Hematopoietic multipotent progenitor cell treated with erythropoietin and hydrocortisone succinate and interleukin-3 and kit ligand, for 15 days (in vitro differentiated cells): ENCODE measurements at regions not wholly inside any gene's neighbourhood (a gene's known extent, or its start where the extent isn't known, plus 50 kb on each side); places are given as distances from the start of the nearest gene placed in this dataset.
"Not testable (repeated sequence)": the region's sequence is repeated elsewhere in the genome, so short reads cannot be mapped to it uniquely, and the experiment has no call there.

Source experiments
- DNase-seq: peaks from one replicate; pipeline ENCODE4 v3.0.0-alpha.2; 2015; ENCODE audit warnings: low spot score

DNA sequence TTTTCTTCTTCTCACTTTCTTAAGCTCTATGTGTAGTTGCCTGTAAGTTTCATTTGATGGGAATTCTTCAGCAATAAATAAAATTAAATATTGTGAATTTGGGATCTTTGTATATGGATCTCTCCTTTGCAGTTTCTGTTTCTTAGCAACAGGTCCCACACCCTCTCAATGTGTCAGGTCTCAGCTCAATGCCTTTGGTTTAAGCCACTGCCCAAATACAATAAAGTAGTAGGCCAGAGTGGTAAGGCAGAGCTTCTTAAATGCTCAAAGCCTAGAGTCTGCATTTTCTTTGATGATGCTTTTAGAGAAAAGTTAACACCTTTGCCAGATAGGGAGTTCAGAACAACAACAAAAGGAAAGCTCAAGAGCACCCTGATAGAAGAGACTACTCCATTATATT lies 343.7 kb downstream of the NSUN3 start:
- no peak for DNase-seq

DNA sequence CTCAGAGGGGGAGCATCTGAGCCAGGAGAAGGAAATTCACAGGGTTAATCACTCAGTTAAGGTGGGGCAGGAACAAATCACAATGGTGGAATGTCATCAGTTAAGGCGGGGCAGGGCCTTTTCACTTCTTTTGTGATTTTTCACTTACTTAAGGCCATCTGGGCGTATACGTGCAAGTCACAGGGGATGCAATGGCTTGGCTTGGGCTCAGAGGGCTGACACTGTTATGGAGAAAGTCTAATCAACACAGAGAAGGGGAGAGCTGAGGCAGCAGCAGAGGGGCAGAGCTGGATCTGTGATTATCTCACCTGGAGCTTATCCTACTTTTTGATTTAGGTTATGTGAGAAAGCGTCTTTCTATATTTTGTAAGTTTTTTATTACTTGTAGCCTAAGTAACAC lies 350.1 kb downstream of the NSUN3 start:
- DNase-seq = not testable (repeated sequence)

DNA sequence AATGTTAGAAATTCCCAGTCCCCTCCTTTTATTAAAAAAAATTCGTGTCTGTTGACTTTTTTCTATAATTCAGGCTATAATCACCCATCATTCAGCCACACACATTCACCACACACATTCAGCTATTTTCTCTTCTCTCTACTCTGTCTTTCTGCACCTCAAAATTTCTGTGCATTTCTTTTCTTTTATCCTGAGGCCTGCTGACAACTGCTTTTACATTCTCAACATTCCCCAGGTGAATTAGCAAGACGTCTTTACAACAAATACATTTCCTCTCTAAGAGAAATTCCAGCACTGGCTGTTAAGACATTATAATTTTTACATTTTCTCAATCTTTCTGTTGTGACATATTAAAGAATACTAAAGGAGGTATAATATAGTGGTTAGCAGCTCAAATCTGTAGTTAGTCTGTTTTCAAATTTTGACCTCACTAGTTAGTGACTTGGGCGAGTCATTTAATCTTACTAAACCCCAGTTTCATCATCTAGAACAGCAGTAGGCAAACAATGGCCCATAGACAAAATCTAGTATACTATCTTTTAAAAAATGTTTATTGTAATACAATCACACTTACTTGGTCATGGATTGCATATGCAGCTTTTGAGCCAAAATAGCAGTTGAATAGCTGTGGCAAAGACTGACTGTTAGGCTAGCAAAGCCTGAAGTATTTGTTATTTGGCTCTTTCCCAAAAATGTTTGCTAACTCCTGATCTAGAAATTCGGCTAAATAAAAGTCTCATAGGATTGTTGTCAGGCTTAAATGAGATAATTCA lies 350.7 kb downstream of the NSUN3 start:
- DNase-seq = no peak

DNA sequence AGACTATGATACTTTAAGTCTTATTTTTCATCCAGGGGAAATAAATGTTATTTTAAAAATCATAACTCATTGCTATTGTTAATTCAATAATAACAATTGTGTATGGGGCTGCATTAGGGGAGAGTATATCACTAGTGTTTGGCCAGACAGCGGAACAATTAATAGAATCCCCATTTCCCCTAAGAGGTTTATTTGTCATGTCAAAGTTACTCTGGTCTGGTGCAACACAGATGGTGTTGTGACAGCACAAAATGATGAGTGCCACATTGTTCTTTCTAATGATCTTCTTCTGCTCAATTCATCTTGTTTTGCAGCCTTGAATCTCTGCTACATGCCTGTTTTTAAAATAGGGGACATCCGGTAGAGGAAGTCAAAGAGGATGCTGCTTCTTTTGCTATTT lies 351.6 kb downstream of the NSUN3 start:
- DNase-seq = no peak

DNA sequence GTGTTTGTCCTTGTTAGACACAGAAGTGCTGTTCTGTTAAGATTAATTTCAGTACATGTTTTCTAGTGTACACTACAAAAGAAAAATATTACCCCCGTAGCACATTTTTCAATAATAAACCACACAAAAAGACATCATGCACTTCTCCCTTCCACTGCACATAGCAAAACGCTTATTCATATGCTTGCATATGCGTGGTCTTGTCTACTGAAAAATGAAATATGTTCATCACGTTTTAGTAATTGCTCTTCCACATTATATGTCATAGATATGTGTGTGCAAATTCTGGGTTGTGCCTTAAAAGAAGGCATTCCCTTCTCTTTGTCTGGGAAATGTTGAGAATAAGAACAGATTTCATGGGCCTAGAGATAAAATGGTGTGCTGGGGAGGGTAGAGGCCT lies 353.9 kb downstream of the NSUN3 start:
- DNase-seq = no peak

DNA sequence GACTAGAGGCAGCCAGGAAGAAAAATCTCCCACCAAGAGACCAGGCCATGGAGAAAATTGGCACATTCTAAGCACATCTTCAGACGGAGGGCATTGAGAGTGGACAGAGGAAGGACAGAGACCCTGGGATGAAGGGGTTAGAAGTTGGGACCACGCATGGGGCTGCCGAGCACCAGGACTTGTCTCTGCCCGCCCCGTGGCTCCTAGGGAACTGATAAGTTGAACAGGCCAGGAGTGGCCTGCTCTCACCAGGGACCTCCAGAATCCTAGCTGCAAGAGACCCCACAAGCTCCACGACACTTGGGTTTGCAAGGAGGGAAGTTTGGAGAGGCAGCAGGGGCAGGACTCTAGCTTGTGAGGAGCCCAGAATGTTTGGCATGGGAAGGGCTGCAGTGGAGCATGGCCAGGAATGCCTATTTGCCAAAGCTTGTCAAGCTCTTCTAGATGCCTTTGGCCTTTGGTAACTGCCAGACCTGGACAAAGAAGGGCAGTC lies 355.1 kb downstream of the NSUN3 start:
- no peak for DNase-seq

DNA sequence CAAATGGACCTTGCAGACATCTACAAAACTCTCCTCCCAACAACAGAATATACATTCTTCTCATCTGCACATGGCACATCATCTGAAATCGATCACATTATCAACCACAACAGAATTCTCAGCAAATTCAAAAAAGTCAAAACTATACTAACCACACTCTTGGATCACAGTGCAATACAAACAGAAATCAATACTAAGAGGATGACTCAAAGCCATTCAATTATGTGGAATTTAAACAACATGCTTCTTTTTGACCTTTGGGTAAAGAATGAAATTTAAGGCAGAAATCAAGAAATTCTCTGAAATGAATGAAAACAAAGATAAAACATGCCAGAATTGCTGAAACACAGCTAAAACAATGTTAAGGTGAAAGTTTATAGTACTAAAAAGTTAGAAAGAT lies 358.1 kb downstream of the NSUN3 start:
- DNase-seq = no peak

DNA sequence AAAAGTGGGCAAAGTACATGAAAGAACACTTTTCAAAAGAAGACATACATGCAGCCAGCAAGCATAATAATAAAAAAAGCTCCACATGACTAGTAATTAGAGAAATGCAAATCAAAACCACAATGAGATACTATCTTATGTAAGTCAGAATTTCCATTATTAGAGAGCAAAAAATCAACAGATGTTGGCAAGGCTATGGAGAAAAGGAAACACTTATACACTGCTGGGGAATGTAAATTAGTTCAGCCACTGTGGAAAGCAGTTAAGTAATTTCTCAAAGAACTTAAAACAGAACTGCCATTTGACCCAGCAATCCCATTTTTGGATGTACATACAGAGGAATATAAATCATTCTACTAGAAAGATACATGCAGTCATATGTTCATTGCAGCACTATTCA lies 360.7 kb downstream of the NSUN3 start:
- DNase-seq = no peak

DNA sequence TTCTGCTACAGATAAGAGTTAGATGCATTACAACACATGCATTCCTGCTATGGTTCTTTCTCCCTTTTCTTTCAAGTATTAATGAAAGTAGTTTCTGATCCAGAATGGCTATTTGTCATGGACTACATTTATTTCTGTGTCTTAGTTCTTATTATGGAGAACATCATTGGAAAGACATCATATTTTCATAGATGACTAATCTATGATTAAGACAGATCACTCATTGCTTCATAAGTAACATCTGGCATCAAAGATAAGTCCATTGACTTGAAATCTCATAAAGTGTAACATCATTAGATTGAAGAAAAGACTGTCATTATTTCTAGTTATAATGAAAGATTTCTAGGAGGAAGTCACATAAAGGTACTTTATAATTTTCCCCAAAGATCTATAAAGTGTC lies 366.7 kb downstream of the NSUN3 start:
- no peak for DNase-seq

DNA sequence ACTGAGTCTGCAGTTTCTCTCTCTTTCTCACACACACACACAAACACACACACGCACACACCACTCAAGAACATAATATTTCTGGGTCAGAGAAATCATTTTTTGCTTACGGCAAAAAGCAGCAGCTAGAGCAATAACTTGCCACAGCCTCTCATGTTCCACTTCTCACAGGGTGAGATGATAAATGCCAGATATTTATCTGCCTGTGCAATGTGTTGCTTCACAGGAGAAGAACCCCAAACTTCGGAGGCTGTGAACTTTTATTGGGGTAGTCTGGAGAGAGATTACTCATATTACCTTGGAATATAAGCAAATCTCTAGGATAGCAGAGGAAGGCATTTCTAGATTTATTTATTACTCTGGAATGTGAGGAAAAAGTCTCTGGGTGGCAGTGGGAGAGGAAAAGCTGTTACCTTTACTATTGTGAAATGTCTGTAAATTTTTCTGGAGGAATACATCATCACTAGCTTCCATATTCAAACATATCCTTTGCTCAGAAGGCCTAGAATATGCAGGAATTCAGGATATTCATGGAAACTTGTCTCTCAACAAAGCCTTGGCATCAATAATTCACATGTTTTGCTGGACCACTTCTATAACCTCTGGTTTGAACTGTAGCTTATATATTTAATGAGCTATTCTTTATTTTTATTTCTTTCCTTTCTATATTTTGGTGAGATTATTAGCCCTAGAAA lies 369.2 kb downstream of the NSUN3 start:
- DNase-seq = no peak

DNA sequence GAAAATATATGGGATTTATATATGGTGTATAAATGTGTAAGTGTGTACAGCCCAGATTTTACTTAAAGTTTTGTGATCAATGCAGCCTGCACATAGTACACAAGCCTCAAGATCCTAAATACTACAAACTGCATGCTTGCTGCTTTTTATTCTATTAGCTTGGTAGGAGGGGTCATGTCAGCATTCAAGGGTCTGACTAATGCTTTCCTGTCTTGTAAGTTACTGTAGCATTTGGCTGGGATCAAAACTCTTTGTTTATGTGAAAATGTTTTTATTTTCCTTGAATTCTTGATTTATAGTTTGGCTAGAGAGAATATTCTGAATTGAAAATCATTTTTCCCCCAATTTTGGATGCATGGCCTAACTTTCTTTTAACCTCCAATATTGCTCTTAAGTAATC lies 370.9 kb downstream of the NSUN3 start:
- DNase-seq = no peak

DNA sequence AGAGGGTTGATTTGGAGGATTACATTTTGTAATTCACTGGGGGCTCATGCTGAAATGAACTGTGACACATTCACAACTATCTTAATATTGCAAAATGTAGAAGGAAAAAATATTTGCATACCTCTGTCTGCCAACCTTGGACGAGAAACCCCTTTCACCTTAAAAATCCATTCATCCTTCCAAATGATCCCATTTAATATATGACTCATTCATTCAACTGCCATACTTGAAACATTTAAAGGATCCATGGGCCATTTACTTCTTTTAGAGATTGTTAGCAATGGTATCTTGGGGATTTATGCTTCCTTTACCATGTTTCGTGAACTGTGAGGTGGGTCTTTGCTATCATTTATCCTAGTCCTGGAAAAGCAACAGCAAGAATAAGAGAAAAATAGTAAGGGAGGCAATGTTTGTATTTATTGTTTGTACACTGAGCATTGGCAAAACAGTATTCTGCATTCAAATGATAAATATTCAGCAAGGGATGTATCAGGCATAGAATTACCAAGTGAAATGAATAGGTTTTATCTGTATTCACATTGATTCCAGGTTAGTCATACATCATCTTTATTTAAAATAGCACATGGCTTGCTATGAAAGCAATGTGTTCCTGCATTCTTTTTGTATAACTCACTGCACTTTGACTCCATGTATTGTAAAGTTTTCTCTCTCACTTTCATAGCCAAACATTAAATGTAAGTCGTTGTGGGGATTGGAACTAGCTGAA lies 378.1 kb downstream of the NSUN3 start:
- DNase-seq = no peak

DNA sequence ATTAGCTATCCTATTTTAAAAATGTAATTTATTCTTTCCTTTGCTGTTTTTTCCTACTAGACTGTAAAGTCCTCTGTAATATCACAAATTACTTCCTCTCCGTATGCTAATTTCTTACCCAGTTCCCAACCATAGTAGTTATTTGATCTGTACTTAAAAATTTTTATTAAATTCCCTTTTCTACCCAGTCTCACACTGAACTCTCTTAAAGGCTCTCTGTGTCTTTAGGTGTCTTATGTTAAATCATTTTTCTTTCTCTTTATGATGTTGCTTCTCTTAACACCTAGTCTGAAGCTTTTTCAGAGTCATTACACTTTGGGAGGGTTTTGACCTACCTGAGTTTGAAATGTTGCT lies 378.6 kb downstream of the NSUN3 start:
- DNase-seq = no peak

DNA sequence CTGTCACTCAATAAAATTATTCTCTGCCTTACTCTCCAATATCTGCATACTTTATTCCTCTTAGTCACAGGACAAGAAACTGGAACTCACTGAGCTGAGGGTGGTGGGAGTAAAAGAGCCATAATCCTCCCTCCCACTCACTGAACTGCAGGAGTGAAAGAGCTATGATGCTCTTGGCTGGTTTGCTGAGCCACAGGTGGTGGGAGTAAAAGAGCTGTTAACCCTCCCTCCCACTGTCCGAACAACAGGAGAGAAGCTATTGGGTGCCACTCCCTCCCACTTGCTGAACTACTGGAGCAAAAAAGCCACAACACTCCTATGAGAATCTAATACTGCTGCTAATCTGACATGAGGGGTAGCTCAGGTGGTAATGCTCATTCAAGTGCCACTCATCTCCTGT lies 391.0 kb downstream of the NSUN3 start:
- no peak for DNase-seq

DNA sequence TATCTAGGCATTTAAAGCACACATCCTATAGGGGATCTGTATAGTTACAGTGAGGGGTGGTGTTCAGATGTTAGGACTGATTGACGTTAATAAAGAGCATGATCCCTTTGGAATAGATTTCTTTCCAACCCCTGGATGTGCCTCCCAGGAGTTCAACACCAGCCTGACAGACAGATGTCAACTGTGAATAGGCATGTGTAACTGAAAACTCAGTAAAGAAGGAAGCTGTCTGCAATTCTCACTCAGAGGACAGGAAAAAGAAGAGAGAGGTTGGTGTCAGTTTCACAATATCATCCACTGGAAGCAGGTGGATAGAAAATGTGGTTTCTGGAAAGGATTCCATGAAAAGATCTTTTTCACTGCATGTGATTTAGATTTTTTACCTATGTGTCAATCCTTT lies 396.3 kb downstream of the NSUN3 start:
- DNase-seq = no peak

DNA sequence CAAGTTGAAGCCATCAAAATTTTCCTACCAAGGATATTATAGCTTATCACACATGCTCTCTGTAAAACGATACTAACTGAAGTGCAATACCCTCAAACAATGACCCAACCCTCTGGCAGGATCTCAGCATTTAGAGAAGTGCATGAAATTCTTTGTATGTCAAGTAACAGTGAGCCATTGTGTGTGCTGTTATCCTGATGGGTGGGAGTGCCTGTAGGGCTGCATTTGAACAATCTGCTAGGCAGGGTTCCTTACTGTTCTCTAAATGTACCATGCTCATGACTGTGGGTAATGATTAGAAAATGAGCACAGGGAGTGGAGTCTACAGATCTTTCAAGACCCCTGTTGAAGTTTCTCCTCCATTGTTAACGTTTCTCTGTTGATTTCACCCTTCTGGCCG lies 398.1 kb downstream of the NSUN3 start:
- DNase-seq = no peak

DNA sequence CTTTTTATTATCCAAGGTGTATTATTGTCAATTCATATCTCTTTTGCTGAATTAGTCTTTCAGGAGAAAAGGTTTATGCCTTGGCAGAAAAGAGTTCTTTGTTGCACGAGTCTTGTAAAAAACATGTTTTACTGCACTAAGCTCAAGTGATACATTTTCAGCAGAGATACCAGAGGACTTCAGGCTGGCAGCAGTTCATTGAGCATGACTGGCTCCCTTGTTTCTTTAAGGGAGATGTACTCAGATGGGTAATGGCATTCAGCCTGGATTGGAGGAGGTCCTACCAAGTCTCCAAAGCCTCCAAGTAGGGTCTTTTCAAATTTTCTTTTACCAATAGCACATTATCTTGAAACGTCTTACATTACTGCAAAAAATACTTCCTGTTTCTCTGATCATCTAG lies 400.1 kb downstream of the NSUN3 start:
- no peak for DNase-seq

DNA sequence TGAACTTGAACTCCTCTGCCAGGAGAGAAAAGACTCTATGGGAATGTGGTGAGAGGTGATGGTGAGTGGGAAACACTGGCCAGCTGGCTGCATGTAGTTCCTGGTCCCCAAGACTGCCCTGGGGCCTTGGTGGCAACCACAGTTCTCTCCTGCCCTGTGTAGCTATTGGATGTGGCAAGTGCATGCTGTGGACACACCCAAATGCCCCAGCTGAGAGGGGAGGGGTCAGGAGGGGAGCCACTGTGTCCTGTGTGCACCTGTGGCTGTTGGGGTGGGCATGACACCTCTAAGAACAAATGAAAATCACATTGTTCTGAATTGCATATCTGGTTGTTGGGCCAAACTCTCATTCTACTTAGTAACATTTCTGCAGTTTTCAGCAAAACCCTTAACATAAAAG lies 409.6 kb downstream of the NSUN3 start:
- no peak for DNase-seq

DNA sequence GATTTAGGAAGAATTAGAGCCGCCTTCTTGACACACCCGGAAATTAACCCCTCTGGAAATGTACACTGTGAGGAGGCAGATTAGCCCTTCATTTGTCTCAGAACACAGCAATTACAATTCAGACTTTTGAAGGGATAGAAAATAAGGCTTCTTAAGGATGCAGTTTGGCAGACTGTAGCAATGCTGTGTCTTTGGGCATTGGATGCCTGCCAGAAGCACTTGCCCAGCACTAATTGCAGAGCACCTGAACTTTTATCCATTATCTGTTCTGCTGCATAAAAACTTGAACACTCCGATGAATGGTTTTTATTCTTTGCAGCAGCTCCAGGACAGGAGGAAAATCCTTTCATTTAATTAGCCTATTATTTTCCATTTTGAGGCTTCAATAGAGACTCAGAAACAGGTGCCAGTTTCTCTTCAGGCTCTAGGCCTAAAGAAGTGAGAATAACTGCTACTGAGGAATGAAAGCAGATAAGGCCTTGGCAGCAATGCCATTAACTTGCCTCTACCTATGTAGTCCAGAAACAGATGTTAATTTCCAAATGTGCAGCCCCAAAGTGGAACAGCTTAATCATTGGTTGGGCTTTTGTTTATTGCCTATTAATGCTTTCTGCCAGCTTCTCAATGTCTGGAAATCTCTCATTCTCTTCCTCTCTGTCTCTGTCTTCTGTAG lies 418.5 kb downstream of the NSUN3 start:
- no peak for DNase-seq

DNA sequence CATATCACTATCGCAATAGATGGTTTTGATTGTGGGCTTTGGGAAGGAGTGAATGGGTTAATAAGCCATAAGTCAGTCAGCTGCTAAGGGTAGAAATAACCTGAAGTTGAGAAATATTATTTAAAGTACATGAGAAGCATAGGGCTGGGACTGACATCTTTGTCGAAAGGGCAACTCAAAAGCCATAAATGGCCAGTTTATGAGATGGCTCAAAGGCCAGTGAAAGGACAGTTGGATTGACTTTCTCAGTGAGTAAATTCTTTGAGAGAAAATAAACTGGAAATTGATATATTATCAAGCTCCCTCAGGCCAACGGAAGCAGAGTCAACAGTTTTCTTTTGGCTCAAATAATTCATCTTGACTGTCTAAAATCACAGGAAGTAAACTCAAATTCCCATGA lies 419.8 kb downstream of the NSUN3 start:
- DNase-seq = no peak

DNA sequence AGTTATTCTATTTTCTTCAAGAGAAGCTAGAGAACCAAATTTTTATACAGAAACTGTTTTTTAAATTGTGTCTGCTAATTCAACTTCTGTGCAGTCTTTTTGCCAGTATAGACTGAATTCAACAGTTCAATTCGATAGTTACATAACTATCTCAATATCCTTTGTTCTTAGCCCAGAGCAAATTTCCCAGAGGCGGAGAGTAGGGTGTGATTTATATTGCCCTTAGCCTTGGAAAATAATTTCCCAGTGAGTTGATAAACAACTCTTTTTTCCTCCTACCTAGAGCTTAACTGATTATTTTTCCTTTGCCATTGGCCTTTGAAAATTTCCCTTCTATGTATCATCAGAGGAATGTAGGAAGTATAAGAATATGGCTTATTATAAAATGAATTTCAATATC lies 420.5 kb downstream of the NSUN3 start:
- DNase-seq = no peak

DNA sequence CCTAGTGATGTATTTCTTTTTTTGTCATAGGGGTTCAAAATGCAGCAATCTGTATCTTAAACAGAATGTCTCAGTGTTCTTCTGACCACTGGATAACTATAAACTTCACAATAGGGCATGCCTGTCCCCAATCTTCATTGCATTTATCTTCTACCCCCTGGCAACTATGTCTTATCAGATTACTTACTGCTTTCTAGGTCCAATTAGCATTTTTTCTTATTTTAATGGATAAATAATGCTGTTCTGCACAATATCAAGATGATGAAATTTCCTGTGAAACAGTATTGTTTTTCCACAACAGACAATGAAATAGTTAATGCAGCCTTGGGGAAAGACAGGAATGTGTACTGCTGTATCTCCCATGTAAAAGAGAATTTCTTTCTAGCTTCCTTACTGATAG lies 432.1 kb downstream of the NSUN3 start:
- DNase-seq = no peak

DNA sequence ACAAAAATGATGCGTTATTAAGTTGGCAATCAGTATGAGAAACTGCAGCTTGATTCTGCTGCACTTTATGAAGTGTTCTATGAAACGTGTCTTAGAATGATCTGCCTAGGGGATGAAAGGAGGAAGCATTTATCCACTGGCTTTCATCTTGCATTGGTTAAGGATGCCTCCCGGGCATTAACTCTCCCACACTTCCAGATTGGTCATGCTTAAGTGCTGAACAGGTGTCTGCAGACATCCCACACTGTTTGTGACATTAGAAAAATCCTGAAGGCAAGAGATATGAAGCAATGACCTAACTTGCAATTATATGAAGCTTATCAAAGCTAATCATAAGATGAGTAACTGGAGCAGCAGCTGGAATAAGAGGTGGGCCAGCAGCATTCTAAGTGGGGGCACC lies 437.3 kb downstream of the NSUN3 start:
- DNase-seq = no peak
